ENCODE measurements at regions not wholly inside any gene's neighbourhood (a gene's known extent, or its start where the extent isn't known, plus 50 kb on each side); places are given as distances from the start of the nearest gene placed in this dataset.

DNA sequence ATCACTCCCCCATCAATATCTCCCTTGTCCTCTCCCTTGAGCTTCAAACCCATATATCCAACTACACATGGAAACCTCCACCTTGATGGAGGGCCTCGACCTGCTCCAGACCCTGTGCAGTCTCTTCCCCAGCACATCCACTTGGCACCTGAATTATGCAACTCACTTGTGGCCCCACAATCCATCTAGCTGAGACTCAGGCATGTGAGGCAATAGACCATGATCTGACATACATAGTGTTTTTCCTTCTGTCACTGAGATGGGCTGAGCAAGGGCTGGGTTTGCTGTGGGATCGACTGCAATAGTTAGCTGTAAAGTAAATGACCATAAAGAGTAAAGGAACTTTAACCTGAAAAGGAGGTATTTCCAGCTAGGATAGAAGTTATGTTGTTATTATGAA, 172.9 kb upstream of the RAD23B start:
- no peak for DNase-seq
- no peak for ATAC-seq
- intact Hi-C loops (cut with DNase I) = no loop called here

DNA sequence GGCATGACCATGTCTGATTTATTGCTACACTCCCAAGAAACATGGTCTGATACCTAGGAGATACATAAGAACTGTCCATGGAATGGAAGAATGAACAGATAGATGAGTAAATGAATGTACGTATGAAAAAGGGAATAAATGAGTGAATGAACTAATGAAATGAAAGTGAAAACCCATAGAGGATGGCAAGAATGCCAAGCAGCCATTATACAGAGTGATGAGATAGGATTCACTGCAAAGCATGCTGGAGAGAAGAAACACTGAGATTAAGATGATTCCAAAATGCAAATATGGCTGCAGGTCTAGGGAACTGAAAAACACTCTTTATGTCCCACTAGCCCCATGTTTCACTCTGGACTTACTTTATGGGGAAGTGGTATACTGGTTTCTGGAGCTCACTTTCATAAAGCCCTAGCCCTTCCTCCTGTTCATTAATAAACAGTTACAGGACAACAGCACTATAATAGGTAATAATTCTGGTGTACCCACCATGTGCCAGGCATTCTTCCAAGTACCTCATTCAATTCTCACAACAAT, 170.3 kb upstream of the RAD23B start:
- intact Hi-C loops (cut with DNase I) = no loop called here
- no peak for DNase-seq
- no peak for ATAC-seq

DNA sequence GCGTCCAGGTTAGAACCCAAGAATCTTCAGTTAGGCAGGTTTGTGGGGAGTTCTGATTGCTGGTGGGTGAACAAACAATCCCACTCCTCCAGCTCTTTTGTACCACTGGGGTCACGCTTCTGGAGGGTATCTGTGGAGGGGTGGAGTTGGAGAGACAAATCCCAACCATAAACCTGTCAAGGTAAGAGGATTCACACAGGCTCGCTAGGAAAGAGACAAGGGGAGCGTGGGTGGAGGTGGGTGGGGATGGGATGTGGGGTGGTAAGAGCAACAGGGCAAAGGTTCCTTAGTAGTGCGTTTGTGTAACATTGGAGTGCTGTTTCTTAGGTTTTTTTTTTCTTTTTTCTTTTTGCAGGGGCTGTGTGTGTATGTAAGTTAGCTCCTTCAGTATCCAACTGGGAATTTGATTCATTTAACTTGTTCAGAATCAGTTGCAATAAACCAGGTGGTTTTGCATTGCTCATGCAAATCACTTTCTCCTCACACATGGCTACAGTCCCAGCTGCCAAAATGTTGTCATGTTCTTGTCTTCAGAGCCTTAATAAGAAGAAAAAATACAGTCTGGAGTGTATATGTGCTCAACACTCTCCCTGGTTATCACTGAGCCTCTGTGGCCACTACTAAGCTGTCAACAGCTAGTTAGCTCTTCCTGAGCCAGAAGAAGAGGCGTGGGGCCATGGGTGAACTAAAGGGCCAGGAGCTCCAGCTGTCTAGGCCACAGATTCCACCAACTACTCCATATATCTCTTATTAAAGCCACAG, 164.0 kb upstream of the RAD23B start:
- intact Hi-C loops (cut with DNase I) = no loop called here
- DNase-seq (no peak), ATAC-seq (peak; percentile 91 to 92)

DNA sequence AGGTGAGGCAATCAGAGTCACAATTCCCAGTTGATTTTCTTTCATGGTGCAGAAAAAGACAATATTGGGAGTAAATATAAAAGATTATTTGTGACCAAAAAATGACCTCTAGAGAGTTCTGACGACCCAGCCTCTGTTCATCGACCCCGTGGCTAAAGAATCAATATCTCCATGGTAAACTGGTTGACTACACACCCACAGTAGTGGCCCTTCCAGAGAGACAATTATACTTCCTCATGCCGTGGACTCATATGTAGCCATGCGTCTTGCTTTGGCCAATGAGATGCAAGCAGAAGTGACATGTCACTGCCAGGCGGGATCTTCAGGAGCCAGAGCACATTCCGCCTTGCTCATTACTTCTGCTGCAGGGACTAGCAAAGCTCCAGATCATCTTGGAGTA, 163.3 kb upstream of the RAD23B start:
- intact Hi-C loops (cut with DNase I) = no loop called here
- ATAC-seq (no peak), DNase-seq (no peak)

DNA sequence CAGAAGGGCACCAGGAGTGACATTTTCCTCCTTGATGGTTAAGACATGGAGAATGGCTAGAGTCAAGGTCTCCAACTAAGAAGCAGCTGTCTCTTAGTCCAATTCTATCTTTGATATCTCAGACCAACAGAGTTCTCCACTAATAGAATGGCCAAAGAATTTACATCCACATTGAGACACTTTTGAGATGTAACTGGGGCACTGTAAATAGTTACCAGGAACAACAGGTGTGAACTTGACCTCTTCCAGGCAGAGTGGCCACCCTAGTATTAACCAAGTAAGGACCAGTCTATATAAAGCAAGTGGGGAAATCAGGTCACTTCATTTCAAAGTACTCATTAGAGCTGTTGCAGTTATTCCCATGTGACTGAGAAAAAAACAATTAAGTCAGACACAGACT, 159.7 kb upstream of the RAD23B start:
- intact Hi-C loops (cut with DNase I) = no loop called here
- DNase-seq (no peak), ATAC-seq (no peak)

DNA sequence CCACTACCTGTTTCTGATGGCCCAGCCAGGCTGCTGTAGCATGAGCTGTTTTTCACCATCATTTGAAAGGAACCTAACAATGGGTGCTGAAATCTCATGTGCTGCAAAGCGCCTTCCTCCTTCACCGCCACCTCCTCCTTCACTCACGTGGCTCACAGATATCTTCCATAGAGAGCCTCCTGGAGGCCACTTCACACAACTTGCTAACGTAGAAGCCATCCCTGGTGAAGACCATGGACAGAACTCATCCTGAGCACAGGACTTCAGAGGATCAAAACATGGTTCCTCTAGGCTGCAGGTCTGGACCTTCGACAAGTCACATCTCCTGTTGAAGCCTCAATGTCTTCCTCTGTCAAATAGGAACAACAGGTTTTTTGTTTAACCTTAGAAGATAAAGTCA, 155.5 kb upstream of the RAD23B start:
- DNase-seq = no peak
- intact Hi-C loops (cut with DNase I) = no loop called here
- no peak for ATAC-seq

DNA sequence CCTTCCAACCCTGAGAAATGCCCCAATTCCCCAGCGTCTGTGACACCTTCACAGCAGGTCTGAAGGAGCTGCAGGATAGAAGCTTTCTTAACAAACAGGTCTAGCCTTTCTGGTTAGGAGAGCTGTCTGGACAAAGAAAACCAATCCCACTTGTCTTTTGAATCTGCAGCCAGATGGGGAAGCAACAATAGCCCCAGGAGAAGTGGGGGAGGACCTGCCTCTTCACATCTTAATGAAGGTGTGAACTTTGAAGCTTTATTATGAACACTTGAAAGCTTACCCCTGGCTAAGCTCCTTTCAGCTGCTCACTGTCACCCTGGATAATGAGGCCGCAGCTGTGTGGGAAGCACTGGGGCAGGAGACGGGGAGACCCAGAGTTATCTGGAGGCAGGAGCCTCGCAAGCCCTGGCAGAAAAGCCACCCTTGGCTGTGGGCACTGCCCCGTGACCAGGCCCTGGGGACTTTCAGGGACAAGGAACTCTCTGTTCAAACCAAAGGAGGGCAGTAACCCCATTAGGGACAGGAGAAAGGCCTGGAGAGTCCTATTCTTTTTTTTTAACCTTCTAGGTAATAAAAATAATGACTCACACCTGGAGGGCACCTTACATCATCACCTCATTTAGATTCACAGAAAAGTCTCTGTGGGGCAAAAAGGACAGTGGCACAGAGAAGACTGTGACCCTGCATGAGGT, 151.8 kb upstream of the RAD23B start:
- ATAC-seq (peak in 1 of 2 donors; percentile 15), DNase-seq (no peak)
- intact Hi-C loops (cut with DNase I) = no loop called here

DNA sequence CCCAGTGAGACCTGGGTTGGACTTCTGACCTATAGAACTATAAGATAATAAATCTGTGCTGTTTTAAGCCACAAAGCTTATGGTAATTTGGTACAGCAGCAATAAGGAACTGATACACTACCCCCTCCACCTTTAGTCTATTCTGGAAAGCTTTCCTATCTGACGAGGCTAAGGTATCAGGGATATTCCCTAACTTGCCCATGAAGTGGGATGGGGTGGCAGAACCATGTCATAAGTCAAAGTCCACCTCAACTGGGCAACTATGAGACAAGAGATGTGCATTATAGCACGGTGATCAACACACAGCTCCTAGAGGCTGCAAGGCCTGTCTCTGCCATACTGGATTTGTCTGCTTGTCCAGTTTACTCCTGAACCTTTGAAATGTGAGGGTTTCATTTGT, 146.8 kb upstream of the RAD23B start:
- DNase-seq = no peak
- intact Hi-C loops (cut with DNase I) = no loop called here
- ATAC-seq = no peak

DNA sequence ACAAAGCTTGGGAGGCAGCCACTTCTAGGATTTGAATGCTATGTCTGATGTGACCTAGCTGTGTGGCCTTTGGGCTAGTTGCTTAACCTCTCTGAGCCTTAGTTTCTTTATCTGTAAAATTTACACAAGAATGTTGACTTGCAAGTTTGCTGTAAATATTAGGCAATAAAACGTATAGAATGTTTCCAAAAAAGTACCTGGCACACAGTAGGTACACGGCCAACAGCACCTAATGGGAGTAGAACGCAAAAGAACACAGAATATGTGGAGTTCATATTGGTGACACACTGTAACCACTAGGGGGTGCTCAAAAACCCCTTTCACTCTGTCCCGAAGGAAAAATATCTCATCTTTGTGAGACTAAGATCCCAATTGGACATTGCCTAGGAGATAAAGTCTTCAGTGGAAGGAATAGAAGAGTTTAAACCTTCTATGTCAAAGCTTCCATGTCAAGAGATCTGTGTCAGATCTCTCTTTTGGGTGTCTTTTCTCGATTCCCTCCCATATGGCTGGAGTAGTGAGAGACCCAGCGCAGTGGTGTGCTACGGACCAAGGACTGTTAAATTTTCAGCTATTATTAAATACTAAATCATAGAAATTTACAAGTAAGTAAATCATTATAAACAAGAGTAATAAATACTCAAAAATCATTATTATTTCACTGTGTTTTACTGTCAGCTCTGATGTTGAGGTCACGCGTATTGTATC, 145.4 kb upstream of the RAD23B start:
- intact Hi-C loops (cut with DNase I) = no loop called here
- no peak for ATAC-seq

DNA sequence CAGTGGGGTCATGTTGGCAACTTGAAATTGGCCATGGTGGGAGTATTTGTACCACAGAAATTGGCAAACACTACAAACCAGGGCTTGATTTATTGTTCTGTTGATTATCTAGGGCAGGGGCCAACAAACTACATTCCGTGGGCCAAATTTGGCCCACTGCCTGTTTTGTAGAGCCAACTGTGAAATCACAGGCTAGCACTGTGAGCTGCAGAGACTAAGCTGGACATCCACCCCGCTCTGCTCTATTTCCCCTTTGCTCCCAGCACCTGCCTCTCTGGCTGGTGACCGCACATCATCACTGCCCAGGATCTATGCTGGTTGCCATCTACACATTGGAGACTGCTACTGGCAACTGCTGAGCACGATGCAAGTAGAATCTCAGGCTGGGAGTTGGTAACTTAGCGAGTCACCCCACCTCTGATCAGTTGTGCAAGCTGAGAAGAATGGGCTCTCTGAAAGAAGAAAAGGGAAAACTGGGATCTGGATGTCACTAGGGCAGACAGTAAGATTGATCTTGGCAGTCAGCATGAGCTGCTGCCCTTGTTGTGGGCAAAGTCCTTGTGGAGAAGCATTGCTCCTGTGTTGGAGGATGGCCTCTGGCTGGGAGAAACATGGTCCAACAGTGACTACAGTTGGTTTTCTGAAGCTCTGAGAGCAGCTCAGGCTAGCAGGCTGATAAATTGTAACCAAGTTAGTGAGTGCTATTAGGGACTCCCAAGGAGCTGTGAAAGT, 144.7 kb upstream of the RAD23B start:
- ATAC-seq (peak in 1 of 2 donors; percentile 45), DNase-seq (no peak)
- intact Hi-C loops (cut with DNase I) = no loop called here

More for the DNA sequence above, 145.4 kb upstream of the RAD23B start:
- DNase-seq = no peak

DNA sequence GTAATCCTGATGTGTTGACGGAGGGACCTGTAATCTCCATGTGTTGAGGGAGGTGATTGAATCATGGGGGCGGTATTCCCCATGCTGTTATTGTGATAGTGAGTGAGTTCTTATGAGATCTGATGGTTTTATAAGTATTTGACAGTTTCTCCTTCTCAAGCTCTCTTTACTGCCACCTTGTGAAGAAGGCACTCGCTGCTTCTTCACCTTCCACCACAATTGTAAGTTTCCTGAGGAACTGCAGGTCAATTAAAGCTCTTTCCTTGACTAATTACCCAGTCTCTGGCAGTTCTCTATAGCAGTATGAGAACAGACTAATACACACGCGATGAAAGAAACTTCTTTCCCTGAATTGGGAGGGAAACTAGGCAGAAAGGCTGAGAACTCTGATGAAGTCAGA, 141.1 kb upstream of the RAD23B start:
- intact Hi-C loops (cut with DNase I) = no loop called here

DNA sequence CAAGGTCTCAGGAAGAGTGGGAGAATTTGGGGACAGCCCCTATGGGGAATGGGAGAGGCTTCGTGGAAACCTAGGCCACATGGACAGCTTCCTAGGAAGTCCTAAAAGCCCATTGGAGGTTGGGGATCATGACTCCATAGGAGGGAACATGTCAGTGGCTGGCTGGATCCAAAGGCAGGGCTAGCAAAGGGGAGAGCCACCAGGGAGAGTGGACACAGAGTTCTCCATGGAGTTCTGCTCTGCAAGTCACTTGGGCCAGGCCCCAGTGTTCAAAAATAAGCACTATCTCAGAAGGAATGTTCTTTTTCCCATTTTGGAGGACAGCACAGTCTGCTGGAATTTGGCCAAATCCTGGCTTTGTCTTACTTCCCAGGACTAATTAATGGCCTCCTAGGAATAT, 140.6 kb upstream of the RAD23B start:
- ATAC-seq (peak; percentile 45 to 79), DNase-seq (no peak)
- intact Hi-C loops (cut with DNase I) = no loop called here

More for the DNA sequence above, 141.1 kb upstream of the RAD23B start:
- ATAC-seq (no peak), DNase-seq (no peak)

DNA sequence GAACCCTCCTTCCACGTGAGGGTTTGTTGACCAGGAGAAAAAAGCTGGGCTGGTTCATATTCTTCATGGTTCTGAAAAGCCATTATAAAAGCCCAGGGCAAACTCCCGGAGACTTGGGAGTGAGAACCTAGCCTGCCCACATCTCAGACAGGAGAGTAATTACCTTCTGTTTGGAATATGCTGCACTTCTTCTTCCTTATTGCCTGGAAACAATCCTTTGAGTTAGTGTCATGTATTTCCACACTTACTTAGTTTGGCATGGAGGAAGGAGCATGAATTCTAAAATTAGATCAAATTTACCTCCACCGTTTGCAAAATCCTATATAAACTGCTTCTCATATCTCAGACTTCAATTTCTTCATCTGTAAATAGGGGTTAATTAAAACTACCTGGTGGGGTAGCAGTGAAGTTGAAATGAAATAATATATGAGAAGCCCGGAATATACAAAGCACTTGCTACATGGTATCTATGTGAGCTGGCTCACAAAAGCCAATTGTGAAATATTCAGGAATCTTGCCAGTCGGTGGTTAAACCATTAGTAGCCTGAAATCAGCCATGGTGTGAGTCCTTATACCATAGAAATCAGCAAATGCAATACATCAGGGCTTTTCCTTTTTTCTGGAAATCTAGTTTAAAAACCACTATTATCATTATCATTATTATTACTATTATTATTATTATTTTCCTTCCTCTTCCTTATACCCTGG, 140.0 kb upstream of the RAD23B start:
- ATAC-seq (peak; percentile 11 to 64), DNase-seq (no peak)
- intact Hi-C loops (cut with DNase I) = no loop called here

DNA sequence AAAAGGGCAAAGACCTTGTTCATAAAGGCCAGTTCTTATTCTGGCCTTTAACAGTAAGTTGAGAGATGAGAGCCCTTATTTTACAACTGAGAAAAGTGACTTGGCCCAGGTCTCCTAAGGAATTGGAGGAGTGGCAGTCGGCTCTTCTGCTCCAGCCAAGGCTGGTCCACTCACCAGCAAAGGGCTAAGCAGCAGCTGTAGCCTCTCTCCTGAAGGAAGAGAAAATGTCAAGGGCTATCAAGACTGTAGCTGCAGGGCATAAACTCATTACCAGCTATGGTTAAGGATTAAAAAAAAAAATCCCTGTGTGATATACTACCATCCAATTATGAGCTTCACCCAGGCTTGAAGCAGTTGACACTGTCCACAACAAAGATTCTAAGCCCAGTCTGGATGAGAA, 138.6 kb upstream of the RAD23B start:
- ATAC-seq = no peak
- intact Hi-C loops (cut with DNase I) = no loop called here

DNA sequence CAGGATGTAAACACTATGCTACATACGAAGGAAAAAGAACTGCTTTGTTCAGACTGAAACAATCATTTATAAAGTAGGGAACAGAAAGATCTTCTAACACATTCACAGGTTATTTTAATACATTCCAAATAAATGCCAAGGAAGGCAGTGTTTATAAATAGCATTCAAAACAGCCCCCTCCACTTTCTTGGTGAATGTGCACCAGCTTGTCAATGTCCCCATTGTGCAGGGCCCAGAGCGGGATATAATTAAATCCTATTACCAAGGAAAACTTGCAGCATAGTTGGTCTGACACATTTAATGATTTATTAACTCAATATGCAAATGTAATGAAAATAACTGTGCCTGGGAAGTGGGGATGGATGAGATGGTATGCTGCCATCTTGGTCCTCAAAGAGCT, 135.9 kb upstream of the RAD23B start:
- DNase-seq (no peak), ATAC-seq (no peak)
- intact Hi-C loops (cut with DNase I) = no loop called here

More for the DNA sequence above, 138.6 kb upstream of the RAD23B start:
- no peak for DNase-seq

DNA sequence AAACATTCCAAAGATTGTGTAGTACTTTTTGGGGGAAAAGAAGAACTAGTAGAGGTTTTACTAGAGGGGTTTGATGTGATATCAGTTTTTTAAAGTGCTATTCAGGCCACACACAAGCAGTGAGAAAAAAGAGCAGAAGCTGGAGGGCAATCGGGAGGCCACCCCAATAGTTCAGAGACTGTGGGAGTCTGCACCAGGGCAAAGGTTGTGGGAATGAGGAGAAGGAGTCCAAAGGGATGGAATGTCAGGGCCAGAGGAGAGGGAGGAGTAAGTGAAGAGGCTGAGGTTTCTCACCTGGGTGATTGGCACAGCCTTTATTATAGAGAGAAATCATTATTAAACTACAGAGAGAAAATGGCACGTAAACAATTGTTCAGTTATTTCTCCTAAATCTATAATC, 134.9 kb upstream of the RAD23B start:
- no peak for DNase-seq
- intact Hi-C loops (cut with DNase I) = no loop called here
- ATAC-seq = no peak

DNA sequence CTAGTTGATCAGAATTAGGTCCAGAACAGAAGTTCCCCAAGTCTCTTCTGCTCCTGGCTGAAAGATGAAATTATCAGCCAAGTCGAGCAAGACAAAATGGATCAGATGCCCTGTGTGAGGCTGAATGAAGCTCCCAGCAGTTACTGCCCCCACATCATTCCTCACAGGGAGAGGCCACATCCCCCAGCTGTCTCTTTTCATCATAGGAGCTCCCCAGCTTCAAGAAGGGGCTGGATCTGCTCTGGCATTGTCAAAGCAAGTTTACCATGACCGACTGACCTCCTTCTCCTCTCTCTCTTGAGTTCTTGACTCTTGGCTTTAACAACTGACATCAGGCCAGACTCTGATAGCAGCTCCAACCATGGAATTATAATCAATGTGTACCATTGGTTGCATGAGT, 133.3 kb upstream of the RAD23B start:
- intact Hi-C loops (cut with DNase I) = loop anchor here in 1 of 2 donors (10.0 kb wide), 1 partner anchor 195 kb away; no protein-coding TSS in a partner anchor
- ATAC-seq (no peak), DNase-seq (no peak)

DNA sequence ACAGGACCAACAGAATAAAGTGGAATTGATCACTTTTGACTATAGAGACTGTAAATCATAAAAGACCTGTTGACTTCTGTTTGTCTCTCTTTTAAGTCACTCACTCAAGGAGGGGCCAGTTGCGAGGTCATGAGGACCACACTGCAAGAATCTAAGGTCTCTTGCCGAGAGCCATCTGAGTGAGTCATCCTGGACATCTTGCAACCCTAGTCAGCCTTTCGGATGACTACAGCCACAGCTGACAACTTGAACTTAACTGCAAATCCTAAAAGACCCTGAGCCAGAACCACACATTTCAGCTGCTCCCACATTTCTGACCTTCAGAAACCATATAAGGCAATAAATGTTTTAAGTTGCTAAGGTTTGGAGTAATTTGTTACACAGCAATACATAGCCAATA, 129.7 kb upstream of the RAD23B start:
- ATAC-seq (no peak), DNase-seq (no peak)
- intact Hi-C loops (cut with DNase I) = loop anchor here in 1 of 2 donors (10.0 kb wide), 1 partner anchor 191 kb away; no protein-coding TSS in a partner anchor

DNA sequence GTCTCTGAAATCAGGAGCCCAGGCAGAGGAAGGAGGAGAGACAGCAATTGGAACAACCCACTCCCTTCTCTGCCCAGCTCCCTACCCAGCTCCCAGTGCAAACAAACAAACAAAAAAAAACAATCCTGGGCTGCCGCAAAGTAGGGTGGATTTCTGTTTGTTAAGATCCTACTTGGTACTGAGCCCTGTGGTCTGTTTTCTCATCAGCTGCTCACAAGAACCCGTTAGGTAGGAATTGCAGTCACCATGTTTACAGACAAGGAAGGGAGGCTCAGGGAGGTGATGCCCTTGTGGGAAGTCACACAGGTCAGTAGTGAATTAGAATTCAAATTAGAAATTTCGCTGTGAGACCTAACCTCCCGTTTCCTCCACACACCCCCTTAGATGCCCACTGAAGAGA, 128.8 kb upstream of the RAD23B start:
- ATAC-seq (no peak), DNase-seq (no peak)
- intact Hi-C loops (cut with DNase I) = loop anchor here in 1 of 2 donors (10.0 kb wide), 1 partner anchor 191 kb away; no protein-coding TSS in a partner anchor
